HUES48 (cell line): ENCODE measurements at regions not wholly inside any gene's neighbourhood (a gene's known extent, or its start where the extent isn't known, plus 50 kb on each side); places are given as distances from the start of the nearest gene placed in this dataset.
"Not testable (repeated sequence)": the region's sequence is repeated elsewhere in the genome, so short reads cannot be mapped to it uniquely, and the experiment has no call there.

Experiments used
- H3K27ac ChIP-seq: one replicate; pipeline ENCODE4 v1.7.0; 2013; ENCODE audit warnings: low read depth, low read length, inconsistent platforms
- H3K27me3 ChIP-seq: 2 replicates; pipeline ENCODE4 v1.6.1; 2013; ENCODE audit warnings: mild to moderate bottlenecking, low read length; ENCODE audit not compliant: control insufficient read depth, insufficient read depth
- H3K36me3 ChIP-seq: 2 replicates; pipeline ENCODE4 v1.6.1; 2013; ENCODE audit warnings: low read length; ENCODE audit not compliant: control insufficient read depth, insufficient read depth
- H3K4me1 ChIP-seq: 2 replicates; pipeline ENCODE4 v1.6.1; 2013; ENCODE audit warnings: mild to moderate bottlenecking, low read length; ENCODE audit not compliant: control insufficient read depth, insufficient read depth
- H3K4me3 ChIP-seq: 2 replicates; pipeline ENCODE4 v1.5.1; 2013; ENCODE audit warnings: mild to moderate bottlenecking, low read depth, low read length
- H3K9ac ChIP-seq: 2 replicates; pipeline ENCODE4 v1.6.1; 2013; ENCODE audit warnings: mild to moderate bottlenecking, low read depth, low read length, moderate library complexity
- H3K9me3 ChIP-seq: 2 replicates; pipeline ENCODE4 v1.6.1; 2013; ENCODE audit warnings: low read length; ENCODE audit not compliant: control insufficient read depth, insufficient read depth

DNA sequence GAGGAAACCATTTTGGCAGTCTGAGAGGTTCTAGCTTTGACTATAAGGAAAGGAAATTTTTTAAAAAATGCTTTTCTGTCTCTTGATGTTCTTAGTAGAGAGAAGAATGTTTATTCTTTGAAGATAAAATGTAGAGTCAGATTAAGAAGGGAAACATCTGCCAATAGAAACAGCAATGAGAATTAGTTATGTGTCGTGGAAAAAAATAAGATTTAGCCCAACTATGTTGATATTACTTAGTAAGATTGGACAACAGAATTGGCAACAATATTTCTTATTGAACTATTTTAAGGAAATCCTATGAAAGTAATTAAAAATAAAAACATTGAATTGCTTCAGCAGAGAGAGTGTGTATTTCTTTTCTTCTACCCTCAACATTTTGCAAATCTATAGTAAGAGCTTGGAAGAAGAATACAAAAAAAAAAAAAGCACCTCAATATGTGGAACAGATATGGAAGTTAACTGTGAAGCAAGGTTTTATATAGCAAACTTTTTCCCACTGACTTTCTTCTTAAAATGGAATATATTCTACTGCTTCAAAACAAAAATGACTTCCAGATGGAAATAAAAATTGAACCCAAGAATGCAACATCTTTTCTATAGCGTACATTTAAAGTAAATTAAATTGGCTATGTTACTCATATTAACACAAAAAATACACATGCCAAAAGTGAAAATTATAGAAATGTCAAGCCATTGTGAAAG, 177.9 kb downstream of the FAM124B start:
- Histone ChIP-seq H3K36me3 (no peaks in the 10 kb centered on the region), H3K4me3 (no peak overlapping the region), H3K4me1 (peaks cover 19% of the 10 kb centered on the region), H3K27ac (no peak overlapping the region), H3K9ac (no peak overlapping the region), H3K9me3 (no peaks in the 10 kb centered on the region), H3K27me3 (no peaks in the 10 kb centered on the region)

DNA sequence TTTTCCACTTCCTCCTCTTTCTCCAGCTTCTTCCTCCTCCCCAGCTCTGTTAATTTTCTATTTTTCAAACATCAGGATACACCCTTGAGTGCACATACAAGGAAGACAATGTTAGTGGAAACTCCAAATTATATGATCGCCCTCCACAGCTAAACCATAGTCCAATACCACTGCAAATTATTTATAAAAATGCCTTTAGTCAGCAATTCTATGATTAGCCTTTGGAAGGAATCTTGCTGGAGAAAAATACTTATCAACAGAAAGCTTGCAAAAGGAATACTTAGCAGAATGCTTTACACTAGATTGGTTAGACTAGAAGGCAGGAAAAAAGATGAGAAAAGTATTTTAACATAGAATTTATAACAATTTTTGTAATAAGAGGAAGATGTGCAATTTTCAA, 178.9 kb downstream of the FAM124B start:
- Histone ChIP-seq H3K27ac (no peak overlapping the region), H3K4me3 (no peak overlapping the region), H3K27me3 (no peaks in the 10 kb centered on the region), H3K36me3 (no peaks in the 10 kb centered on the region), H3K4me1 (peaks cover 19% of the 10 kb centered on the region), H3K9me3 (no peaks in the 10 kb centered on the region), H3K9ac (no peak overlapping the region)

DNA sequence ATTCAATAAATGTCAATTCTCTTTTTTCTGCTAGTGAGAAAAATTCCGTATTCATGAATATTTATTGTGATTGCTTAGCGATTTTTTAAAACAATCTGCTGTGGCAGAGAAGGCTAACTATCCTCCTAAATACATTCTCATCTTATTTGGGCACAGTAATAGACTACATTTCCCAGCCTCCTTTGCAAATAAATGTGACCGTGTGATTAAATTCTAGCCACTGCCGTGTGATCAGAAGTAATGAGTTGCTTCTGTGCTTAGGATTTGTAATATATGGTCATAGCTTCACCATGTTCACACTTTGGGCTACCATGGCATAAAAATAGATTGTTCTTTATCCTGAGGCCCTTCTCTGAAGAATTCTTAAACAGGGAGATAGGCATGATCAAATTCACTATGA, 179.6 kb downstream of the FAM124B start:
- no peak overlapping the region for H3K27ac ChIP-seq

DNA sequence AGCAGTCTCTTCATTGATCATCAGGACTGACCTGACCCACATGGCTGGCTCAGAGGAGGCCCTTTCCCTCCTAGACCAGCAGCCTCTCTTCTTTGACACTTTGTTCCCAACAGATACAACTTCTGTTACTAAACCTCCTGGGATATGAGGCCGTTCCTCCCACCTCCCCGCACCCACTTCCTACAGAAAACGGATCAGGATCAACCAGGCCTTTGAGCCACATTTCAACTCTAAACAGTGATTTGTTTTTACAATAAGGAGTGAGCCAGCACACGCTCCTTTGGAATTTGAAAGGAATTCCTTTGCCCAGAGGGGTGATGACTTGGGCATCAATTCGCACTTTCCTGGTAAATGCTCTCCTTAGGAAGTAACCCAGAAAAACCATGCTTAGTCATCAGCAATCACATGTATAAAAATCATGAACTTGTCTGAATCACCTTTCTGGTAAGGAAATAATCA, 180.4 kb downstream of the FAM124B start:
- Histone ChIP-seq H3K9ac (peak overlapping the region; percentile 45; the same call in 1 of the 2 replicates), H3K4me1 (peaks cover 23% of the 10 kb centered on the region), H3K4me3 (no peak overlapping the region), H3K36me3 (no peaks in the 10 kb centered on the region), H3K9me3 (no peaks in the 10 kb centered on the region), H3K27ac (peak overlapping the region; percentile 54), H3K27me3 (no peaks in the 10 kb centered on the region)

More for the DNA sequence above, 179.6 kb downstream of the FAM124B start:
- Histone ChIP-seq H3K36me3 (no peaks in the 10 kb centered on the region), H3K9ac (no peak overlapping the region), H3K27me3 (no peaks in the 10 kb centered on the region), H3K4me3 (no peak overlapping the region), H3K4me1 (peaks cover 21% of the 10 kb centered on the region), H3K9me3 (no peaks in the 10 kb centered on the region)

DNA sequence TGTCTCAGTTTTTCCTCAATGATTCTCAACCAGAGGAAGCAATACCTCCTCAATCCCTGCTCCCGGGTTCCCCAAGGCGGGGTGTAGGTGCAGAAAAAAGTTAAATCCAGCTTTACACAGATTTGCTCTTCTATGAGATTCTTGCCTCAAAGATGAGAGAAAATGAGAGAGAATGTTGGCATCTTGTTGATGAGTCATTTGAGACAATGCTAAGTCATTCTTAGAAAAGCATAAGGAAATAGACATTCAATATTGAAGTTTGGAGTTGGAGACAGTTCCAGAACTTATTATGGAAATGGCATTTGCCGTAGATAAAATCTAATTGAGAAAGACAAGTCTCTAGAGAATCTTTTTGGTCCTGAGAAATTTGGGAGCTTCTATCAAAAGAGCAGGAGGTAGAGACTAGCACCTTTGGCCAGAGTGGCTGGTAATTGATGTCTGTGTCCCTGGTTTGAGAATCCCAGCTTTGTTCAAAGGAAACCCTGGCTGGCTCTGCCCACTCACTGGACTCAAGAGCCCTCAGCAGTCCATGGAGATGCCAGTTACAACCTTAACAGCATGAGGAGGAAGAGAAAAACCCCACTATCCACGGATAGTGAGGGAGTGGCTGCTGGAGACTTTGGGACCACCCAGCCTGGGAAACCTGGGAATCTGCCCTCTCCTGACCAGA, 181.2 kb downstream of the FAM124B start:
- Histone ChIP-seq H3K36me3 (no peaks in the 10 kb centered on the region), H3K4me1 (peaks cover 23% of the 10 kb centered on the region), H3K27me3 (no peaks in the 10 kb centered on the region), H3K9me3 (no peaks in the 10 kb centered on the region), H3K27ac (peak overlapping the region; percentile 54), H3K4me3 (no peak overlapping the region), H3K9ac (peak overlapping the region; percentile 45; the same call in 1 of the 2 replicates)

DNA sequence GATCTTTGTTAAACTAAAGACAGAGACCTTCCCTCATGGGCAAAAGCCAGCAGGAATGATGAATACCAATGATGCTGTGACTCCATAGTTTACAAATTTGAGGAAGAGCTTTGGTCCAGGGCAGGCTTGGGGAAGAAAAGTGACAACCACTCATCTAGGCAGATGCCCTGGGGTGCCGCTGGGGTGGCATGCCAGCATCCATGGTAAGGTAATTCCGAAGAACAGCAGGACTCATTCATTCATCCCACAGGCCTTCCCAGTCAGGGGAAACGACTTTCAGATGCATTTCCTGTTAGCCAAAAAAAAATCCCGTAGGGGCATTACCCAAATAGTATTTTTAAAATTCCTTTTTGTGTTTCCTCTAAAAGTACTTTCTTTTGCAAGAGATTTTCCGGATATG, 180.7 kb upstream of the SERPINE2 start:
- Histone ChIP-seq H3K9me3 (no peaks in the 10 kb centered on the region), H3K27ac (no peak overlapping the region), H3K4me3 (no peak overlapping the region), H3K27me3 (no peaks in the 10 kb centered on the region), H3K9ac (no peak overlapping the region), H3K4me1 (peaks cover 23% of the 10 kb centered on the region), H3K36me3 (no peaks in the 10 kb centered on the region)

DNA sequence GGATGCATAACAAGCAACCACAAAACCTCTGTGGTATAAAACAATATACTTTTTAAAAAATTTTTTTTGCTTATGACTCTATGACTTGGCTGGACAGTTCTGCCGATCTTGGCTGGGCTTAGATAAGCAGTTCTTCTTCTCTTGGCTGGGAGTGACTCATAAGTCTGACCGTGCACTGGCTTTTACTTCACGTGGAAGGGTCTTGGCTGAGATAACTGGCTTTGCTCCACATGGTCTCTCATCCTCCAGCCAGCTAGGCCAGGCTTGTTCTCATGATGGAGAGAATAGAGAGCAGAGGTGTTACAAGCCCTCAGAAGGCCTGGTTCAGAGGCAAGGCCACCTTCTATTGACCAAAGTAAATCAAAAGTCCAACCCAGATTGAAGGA, 178.9 kb upstream of the SERPINE2 start:
- Histone ChIP-seq H3K9me3 (no peaks in the 10 kb centered on the region), H3K36me3 (no peaks in the 10 kb centered on the region), H3K4me3 (no peak overlapping the region), H3K9ac (no peak overlapping the region), H3K4me1 (peaks cover 23% of the 10 kb centered on the region), H3K27me3 (no peaks in the 10 kb centered on the region), H3K27ac (no peak overlapping the region)

DNA sequence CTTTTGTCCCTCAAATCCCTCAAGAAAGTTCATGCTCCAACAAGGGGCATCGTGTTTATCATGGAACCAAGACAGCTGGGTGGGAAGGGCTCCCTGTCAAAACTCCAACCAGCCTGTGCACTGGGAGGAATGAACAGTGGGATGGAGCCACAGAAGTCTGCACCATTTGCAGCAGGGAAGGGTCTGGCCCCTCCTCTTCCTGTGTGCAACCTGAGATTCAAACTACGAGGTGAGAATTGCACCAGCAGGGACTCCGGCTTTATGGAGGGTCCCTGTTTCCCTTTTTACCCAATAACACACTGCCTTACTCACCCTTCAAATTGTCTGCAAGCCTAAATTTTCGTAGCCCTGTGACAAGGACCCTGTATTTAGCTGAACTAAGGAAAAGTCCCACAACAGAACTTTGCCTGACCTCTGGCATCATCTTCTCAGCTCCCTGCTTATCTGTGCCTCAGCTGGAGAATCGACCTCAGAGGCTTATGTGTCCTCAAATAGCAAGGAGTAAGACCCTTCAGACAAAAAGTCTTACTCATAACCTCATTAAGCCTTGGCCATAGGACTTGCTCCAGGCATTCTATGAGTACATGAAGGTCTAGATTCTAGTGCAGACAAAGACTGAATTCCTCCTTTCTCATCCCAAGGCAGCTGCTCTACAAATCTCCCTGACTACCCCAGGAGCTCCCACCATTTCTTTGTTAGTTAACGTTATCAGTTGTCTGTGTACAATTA, 178.3 kb upstream of the SERPINE2 start:
- Histone ChIP-seq H3K9me3 (no peaks in the 10 kb centered on the region), H3K4me3 (no peak overlapping the region), H3K4me1 (peaks cover 20% of the 10 kb centered on the region), H3K9ac (no peak overlapping the region), H3K27ac (no peak overlapping the region), H3K36me3 (no peaks in the 10 kb centered on the region), H3K27me3 (no peaks in the 10 kb centered on the region)

DNA sequence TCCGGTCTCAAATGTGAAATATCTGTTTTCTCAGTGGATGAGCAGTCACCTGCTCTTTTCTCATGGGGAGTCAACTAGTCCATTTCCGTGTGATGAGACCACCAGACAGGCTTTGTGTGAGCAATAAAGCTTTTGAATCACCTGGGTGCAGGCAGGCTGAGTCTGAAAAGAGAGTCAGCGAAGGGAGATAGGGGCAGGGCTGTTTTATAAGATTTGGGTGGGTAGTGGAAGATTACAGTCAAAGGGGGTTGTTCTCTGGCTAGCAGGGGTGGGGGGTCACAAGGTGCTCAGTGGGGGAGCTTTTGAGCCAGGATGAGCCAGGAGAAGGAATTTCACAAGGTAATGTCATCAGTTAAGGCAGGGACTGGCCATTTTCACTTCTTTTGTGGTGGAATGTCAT, 176.5 kb upstream of the SERPINE2 start:
- H3K4me1 ChIP-seq, H3K27ac ChIP-seq, H3K9ac ChIP-seq, H3K27me3 ChIP-seq, H3K9me3 ChIP-seq, H3K4me3 ChIP-seq, H3K36me3 ChIP-seq: not testable (repeated sequence)

DNA sequence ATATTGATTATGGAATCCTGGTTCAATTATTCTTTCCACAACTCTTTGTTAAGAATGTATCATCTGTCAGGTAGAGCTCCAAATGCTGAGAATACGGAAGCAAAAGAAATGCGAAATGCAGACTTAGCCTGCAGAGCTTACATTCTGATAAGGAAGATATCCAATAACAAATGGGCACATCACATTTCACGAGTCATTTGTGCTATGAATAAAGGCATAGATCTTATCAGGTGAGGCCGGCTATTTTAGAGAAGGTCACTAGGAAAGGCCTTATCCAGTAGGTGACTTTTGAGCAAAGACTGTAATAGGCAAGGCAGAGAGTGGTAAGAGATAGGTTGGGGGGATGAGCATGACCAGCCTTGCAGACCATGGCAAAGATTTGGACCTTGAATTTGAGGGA, 174.3 kb upstream of the SERPINE2 start:
- Histone ChIP-seq H3K9ac (no peak overlapping the region), H3K9me3 (no peaks in the 10 kb centered on the region), H3K4me3 (no peak overlapping the region), H3K4me1 (0 out of 2 replicates have a peak, but pooled peaks cover 10% of the 10 kb centered on the region), H3K27ac (no peak overlapping the region), H3K27me3 (no peaks in the 10 kb centered on the region), H3K36me3 (no peaks in the 10 kb centered on the region)

DNA sequence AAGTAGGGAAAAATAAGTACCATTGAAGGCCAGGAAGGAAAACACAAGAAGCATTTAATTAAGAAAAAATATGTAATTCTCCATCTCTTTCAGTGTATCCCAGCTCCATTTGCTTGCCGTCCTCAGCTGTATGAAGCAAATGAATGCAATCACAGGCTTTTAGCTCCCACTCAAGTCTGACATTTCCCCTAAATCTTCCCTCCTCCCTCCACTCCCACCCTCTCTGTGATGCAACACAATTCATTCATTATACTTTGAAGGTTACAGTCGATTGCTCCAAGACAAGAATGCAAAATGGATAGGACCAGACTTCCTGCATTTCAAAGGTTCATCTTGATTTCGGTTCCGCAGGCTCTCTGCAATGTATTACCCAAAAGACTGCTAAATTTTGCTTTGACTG, 172.7 kb upstream of the SERPINE2 start:
- H3K27ac ChIP-seq = no peak overlapping the region

More for the DNA sequence above, 172.7 kb upstream of the SERPINE2 start:
- Histone ChIP-seq H3K4me3 (no peak overlapping the region), H3K9me3 (no peaks in the 10 kb centered on the region), H3K27me3 (no peaks in the 10 kb centered on the region), H3K9ac (no peak overlapping the region), H3K4me1 (0 out of 2 replicates have a peak, but pooled peaks cover 6% of the 10 kb centered on the region), H3K36me3 (no peaks in the 10 kb centered on the region)
